ENCODE measurements at regions not wholly inside any gene's neighbourhood (a gene's known extent, or its start where the extent isn't known, plus 50 kb on each side); places are given as distances from the start of the nearest gene placed in this dataset.

DNA sequence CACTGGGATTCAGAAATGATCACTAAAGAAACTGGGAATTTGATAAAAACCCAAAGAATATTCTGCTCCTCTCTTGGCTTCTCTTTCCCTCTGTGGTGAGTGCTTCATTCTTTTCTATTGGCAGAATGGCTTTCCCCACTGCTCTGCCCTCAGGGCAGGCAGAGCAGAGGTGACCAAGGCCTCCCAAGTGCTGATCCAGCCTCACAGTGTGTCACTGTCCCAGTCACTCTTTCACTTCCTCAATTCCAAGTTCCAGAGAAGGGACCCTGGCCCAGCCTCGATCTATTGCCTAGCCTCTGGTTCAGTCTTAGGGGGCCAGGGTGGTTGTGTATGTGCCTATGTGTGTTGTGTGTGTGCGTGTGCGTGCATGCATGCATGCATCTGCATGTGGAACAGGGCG lies 180.6 kb upstream of the TMTC4 start (continued):
- no peak for TF ChIP-seq CREB1 (CRISPR knock-in tag; IDR thresholded peaks at IDR 0.05; ENCODE audit: low read depth)
- no peak for TF ChIP-seq JUNB (IDR thresholded peaks at IDR 0.05; ENCODE audit: unreplicated experiment)
- no peak for TF ChIP-seq ZNF114 (CRISPR knock-in tag; IDR thresholded peaks at IDR 0.05)

DNA sequence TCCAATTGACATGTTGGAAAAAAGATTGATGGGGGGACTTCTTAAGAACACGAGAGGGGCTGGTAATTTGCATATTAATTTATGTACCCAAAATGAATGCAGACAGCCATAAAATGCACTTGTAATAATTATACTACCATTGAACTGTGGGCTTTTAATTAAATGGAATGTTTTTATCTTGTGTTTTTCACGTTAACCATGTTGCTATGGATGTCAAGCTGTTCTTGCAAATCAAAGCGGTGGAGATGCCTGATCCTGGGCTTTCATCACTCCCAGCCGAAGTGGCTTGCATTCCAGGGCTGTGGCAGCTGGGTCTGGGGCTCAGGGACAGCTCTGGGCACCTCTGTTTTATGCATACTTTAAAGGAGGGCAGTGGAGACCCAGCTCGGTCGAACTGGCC lies 179.4 kb upstream of the TMTC4 start:
- ATAC-seq, result peak; percentile 89

More for the DNA sequence above, 179.4 kb upstream of the TMTC4 start:
- H4K20me1 ChIP-seq (replicated peaks; ENCODE audit: insufficient read depth), result no peaks in the 10 kb centered on the region
- no peaks in the 10 kb centered on the region for H3K36me3 Mint-ChIP-seq (ENCODE audit: low read depth)
- H3K27me3 Mint-ChIP-seq (ENCODE audit: insufficient read depth, low read depth, poor library complexity), result peaks cover 2% of the 10 kb centered on the region
- no peak overlapping the region for H3K4me3 ChIP-seq
- H3K36me3 ChIP-seq (ENCODE audit: insufficient read depth), result no peaks in the 10 kb centered on the region
- no peak overlapping the region for H3K4me2 ChIP-seq
- DNase-seq (ENCODE audit: low spot score), result peak; percentile 68
- no peaks in the 10 kb centered on the region for H3F3A ChIP-seq (replicated peaks; ENCODE audit: low read depth)
- no peaks in the 10 kb centered on the region for H3K9me2 ChIP-seq (ENCODE audit: insufficient read depth)
- H3K4me1 Mint-ChIP-seq, result peaks cover 15% of the 10 kb centered on the region
- H3K4me3 Mint-ChIP-seq, result no peak overlapping the region
- no peak overlapping the region for H3K27ac ChIP-seq (ENCODE audit: low read depth)
- peaks cover 10% of the 10 kb centered on the region; the same call in 1 of the 2 replicates for H3K4me1 ChIP-seq (ENCODE audit: insufficient read depth)
- no peaks in the 10 kb centered on the region; the same call in 1 of the 3 replicates for H3K9me3 Mint-ChIP-seq
- H3K79me2 ChIP-seq (replicated peaks; ENCODE audit: insufficient read depth), result no peaks in the 10 kb centered on the region
- no peaks in the 10 kb centered on the region for H3K27me3 ChIP-seq (ENCODE audit: insufficient read depth)
- TF ChIP-seq, protein P1, sequence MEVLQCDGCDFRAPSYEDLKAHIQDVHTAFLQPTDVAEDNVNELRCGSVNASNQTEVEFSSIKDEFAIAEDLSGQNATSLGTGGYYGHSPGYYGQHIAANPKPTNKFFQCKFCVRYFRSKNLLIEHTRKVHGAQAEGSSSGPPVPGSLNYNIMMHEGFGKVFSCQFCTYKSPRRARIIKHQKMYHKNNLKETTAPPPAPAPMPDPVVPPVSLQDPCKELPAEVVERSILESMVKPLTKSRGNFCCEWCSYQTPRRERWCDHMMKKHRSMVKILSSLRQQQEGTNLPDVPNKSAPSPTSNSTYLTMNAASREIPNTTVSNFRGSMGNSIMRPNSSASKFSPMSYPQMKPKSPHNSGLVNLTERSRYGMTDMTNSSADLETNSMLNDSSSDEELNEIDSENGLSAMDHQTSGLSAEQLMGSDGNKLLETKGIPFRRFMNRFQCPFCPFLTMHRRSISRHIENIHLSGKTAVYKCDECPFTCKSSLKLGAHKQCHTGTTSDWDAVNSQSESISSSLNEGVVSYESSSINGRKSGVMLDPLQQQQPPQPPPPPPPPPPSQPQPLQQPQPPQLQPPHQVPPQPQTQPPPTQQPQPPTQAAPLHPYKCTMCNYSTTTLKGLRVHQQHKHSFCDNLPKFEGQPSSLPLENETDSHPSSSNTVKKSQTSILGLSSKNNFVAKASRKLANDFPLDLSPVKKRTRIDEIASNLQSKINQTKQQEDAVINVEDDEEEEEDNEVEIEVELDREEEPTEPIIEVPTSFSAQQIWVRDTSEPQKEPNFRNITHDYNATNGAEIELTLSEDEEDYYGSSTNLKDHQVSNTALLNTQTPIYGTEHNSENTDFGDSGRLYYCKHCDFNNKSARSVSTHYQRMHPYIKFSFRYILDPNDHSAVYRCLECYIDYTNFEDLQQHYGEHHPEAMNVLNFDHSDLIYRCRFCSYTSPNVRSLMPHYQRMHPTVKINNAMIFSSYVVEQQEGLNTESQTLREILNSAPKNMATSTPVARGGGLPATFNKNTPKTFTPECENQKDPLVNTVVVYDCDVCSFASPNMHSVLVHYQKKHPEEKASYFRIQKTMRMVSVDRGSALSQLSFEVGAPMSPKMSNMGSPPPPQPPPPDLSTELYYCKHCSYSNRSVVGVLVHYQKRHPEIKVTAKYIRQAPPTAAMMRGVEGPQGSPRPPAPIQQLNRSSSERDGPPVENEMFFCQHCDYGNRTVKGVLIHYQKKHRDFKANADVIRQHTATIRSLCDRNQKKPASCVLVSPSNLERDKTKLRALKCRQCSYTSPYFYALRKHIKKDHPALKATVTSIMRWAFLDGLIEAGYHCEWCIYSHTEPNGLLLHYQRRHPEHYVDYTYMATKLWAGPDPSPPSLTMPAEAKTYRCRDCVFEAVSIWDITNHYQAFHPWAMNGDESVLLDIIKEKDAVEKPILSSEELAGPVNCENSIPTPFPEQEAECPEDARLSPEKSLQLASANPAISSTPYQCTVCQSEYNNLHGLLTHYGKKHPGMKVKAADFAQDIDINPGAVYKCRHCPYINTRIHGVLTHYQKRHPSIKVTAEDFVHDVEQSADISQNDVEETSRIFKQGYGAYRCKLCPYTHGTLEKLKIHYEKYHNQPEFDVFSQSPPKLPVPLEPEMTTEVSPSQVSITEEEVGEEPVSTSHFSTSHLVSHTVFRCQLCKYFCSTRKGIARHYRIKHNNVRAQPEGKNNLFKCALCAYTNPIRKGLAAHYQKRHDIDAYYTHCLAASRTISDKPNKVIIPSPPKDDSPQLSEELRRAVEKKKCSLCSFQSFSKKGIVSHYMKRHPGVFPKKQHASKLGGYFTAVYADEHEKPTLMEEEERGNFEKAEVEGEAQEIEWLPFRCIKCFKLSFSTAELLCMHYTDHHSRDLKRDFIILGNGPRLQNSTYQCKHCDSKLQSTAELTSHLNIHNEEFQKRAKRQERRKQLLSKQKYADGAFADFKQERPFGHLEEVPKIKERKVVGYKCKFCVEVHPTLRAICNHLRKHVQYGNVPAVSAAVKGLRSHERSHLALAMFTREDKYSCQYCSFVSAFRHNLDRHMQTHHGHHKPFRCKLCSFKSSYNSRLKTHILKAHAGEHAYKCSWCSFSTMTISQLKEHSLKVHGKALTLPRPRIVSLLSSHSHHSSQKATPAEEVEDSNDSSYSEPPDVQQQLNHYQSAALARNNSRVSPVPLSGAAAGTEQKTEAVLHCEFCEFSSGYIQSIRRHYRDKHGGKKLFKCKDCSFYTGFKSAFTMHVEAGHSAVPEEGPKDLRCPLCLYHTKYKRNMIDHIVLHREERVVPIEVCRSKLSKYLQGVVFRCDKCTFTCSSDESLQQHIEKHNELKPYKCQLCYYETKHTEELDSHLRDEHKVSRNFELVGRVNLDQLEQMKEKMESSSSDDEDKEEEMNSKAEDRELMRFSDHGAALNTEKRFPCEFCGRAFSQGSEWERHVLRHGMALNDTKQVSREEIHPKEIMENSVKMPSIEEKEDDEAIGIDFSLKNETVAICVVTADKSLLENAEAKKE (CRISPR knock-in tag; IDR thresholded peaks at IDR 0.05), result peak; percentile 49; the same call in 1 of the 2 replicates
- TF ChIP-seq EZH2 (IDR thresholded peaks at IDR 0.05; ENCODE audit: low read depth, unreplicated experiment), result no peak
- no peak for TF ChIP-seq POLR2AphosphoS5 (IDR thresholded peaks at IDR 0.05; ENCODE audit: low read depth)
- no peak overlapping the region for H3K27ac Mint-ChIP-seq
- H2AFZ ChIP-seq, result peak overlapping the region; percentile 57; the same call in 1 of the 2 replicates

All from GM23338 (cell line).